Fibroblast of lung (primary cell): ENCODE measurements at regions not wholly inside any gene's neighbourhood (a gene's known extent, or its start where the extent isn't known, plus 50 kb on each side); places are given as distances from the start of the nearest gene placed in this dataset.
A peak's percentile ranks its signal among the peaks of the same experiment; 100 is the strongest.

ENCODE experiments used
- DNase-seq, 2 donors: peaks; one replicate each; pipeline versions ENCODE4 v3.0.0 to v3.0.0-alpha.2; 2010; ENCODE audit warnings: low read depth in 2 of 2
- H2AFZ ChIP-seq: 2 replicates; pipeline ENCODE4 v1.5.1; 2012; ENCODE audit warnings: low read length, control low read depth, inconsistent platforms
- H3K27ac ChIP-seq: 2 replicates; pipeline ENCODE4 v1.5.1; 2011; ENCODE audit warnings: low read length, control low read depth; ENCODE audit not compliant: insufficient read depth
- H3K27me3 ChIP-seq: 2 replicates; pipeline ENCODE4 v1.5.1; 2011; ENCODE audit warnings: mild to moderate bottlenecking, low read length; ENCODE audit not compliant: control insufficient read depth, insufficient read depth
- H3K36me3 ChIP-seq: 2 replicates; pipeline ENCODE4 v1.5.1; 2011; ENCODE audit warnings: low read length; ENCODE audit not compliant: control insufficient read depth, insufficient read depth
- H3K4me1 ChIP-seq: 2 replicates; pipeline ENCODE4 v1.5.1; 2011; ENCODE audit warnings: low read length; ENCODE audit not compliant: control insufficient read depth, insufficient read depth; ENCODE audit errors: extremely low read depth
- H3K4me2 ChIP-seq: 2 replicates; pipeline ENCODE4 v1.5.1; 2011; ENCODE audit warnings: low read length, control low read depth; ENCODE audit not compliant: insufficient read depth; ENCODE audit errors: extremely low read depth
- H3K4me3 ChIP-seq, 4 experiments: fragments of 200-600 bp in 1 of 4; sonication (generic) in 1 of 4; replicated peaks in 1 of 4; 2 replicates each; pipeline ENCODE4 v1.5.1; 2011 to 2016; ENCODE audit warnings: low read length in 4 of 4, low read depth in 3 of 4, mild to moderate bottlenecking in 3 of 4, control low read depth in 2 of 4, inconsistent platforms in 1 of 4, mixed read lengths in 1 of 4; ENCODE audit not compliant: insufficient read depth in 1 of 4; ENCODE audit errors: control extremely low read depth in 1 of 4
- H3K79me2 ChIP-seq: 2 replicates; pipeline ENCODE4 v1.5.1; 2012; ENCODE audit warnings: mild to moderate bottlenecking, low read length, inconsistent platforms; ENCODE audit not compliant: control insufficient read depth, insufficient read depth
- H3K9ac ChIP-seq: 2 replicates; pipeline ENCODE4 v1.5.1; 2011; ENCODE audit warnings: mild to moderate bottlenecking, low read length, control low read depth; ENCODE audit not compliant: insufficient read depth
- H3K9me3 ChIP-seq: 2 replicates; pipeline ENCODE4 v1.5.1; 2012; ENCODE audit warnings: low read depth, low read length; ENCODE audit not compliant: control insufficient read depth, insufficient read depth
- H4K20me1 ChIP-seq: 2 replicates; pipeline ENCODE4 v1.5.1; 2011; ENCODE audit warnings: low read length; ENCODE audit not compliant: control insufficient read depth, insufficient read depth; ENCODE audit errors: extremely low read depth
- EZH2 ChIP-seq: IDR thresholded peaks from 2 replicates; pipeline ENCODE4 v1.5.1; 2012; ENCODE audit warnings: low read length, control low read depth, mild to moderate bottlenecking; ENCODE audit errors: missing control alignments
- TF ChIP-seq, protein P1 (sequence below), 2 donors: IDR thresholded peaks in 1 of 2; conservative IDR thresholded peaks in 1 of 2; 1 replicate in 1 of 2; 2 replicates in 1 of 2; pipeline ENCODE4 v1.5.1; 2011 to 2012; ENCODE audit warnings: low read length in 2 of 2, control low read depth in 1 of 2, inconsistent platforms in 1 of 2, low read depth in 1 of 2, mild to moderate bottlenecking in 1 of 2

DNA sequence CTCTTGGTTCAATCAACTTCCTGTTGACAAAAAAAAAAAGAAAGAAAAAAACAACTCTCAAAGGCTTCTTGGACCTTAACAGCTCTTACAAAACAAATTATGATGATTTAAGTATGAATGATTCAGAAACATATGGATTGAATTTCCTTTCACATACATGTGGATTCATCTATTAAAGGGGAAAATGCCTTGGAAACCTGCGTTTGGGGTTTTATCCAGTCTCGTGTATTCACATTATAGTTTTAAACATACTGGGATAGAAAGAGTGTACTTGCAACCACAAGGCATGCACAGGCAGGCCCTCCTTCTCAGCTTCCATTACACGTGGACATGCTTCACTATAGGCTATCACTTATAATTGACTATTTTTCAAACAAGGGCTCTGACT is 286.7 kb downstream of the INHBA start:
- no peak overlapping the region for H3K4me3 ChIP-seq
- H3K79me2 ChIP-seq = no peaks in the 10 kb centered on the region
- DNase-seq = peak; percentile 8 to 12
- no peak overlapping the region for H3K27ac ChIP-seq
- H2AFZ ChIP-seq = no peak overlapping the region
- no peak overlapping the region for H3K4me2 ChIP-seq
- H3K27me3 ChIP-seq = no peaks in the 10 kb centered on the region
- H4K20me1 ChIP-seq = no peaks in the 10 kb centered on the region
- H3K9ac ChIP-seq = no peak overlapping the region
- TF ChIP-seq, protein P1, sequence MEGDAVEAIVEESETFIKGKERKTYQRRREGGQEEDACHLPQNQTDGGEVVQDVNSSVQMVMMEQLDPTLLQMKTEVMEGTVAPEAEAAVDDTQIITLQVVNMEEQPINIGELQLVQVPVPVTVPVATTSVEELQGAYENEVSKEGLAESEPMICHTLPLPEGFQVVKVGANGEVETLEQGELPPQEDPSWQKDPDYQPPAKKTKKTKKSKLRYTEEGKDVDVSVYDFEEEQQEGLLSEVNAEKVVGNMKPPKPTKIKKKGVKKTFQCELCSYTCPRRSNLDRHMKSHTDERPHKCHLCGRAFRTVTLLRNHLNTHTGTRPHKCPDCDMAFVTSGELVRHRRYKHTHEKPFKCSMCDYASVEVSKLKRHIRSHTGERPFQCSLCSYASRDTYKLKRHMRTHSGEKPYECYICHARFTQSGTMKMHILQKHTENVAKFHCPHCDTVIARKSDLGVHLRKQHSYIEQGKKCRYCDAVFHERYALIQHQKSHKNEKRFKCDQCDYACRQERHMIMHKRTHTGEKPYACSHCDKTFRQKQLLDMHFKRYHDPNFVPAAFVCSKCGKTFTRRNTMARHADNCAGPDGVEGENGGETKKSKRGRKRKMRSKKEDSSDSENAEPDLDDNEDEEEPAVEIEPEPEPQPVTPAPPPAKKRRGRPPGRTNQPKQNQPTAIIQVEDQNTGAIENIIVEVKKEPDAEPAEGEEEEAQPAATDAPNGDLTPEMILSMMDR (conservative IDR thresholded peaks at IDR 0.05 in 1 of 2, IDR thresholded peaks at IDR 0.05 in 1 of 2; ENCODE audit: low read depth in 1 of 2, low read length in 2 of 2) = no peak
- H3K4me1 ChIP-seq = no peaks in the 10 kb centered on the region
- no peaks in the 10 kb centered on the region for H3K9me3 ChIP-seq
- H3K36me3 ChIP-seq = no peaks in the 10 kb centered on the region

DNA sequence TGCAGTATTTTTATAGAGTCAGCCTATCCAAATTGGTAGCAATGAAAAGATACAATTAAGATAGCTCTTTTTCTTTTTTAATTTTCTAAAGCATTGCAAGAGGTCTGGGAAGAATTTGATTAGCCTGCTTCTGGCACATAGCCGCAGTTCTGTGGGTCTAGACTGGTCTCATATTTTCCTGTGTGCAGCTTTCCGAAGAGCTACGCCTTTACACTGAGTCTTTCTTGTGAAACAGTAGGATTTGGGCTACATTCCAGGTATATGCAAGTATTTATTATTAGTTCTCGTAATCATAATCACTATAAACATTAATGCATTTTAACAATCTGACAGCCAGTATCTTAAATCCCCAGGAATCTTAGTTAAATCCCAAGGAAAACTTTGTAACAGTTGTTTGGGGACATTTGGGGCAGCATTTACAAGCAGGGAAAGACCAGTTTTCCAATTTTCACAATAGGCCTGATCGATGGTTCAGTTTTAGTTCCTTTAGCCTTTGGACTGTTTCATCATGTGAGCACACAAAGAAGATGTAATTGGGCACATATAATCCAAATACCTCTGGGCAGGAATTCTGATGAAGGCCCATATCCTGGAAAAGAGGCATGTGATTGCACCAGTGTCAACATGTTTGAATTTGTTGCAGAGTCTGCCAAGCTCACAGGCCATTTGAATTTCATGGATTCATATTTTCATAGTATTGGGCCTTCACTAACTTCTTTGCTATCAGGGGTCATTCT is 287.3 kb downstream of the INHBA start:
- TF ChIP-seq EZH2 = no peak
- TF ChIP-seq, protein P1 (conservative IDR thresholded peaks at IDR 0.05 in 1 of 2, IDR thresholded peaks at IDR 0.05 in 1 of 2; ENCODE audit: low read depth in 1 of 2, low read length in 2 of 2) = no peak
- H3K9ac ChIP-seq = no peak overlapping the region
- DNase-seq = peak in 1 of 2 donors; percentile 35
- no peaks in the 10 kb centered on the region for H3K36me3 ChIP-seq
- no peaks in the 10 kb centered on the region for H3K4me1 ChIP-seq
- no peaks in the 10 kb centered on the region for H4K20me1 ChIP-seq
- H3K4me3 ChIP-seq = no peak overlapping the region
- H3K4me2 ChIP-seq = no peak overlapping the region
- H3K27me3 ChIP-seq = no peaks in the 10 kb centered on the region
- no peak overlapping the region for H3K27ac ChIP-seq
- H3K9me3 ChIP-seq = no peaks in the 10 kb centered on the region
- H3K79me2 ChIP-seq = no peaks in the 10 kb centered on the region
- no peak overlapping the region for H2AFZ ChIP-seq

DNA sequence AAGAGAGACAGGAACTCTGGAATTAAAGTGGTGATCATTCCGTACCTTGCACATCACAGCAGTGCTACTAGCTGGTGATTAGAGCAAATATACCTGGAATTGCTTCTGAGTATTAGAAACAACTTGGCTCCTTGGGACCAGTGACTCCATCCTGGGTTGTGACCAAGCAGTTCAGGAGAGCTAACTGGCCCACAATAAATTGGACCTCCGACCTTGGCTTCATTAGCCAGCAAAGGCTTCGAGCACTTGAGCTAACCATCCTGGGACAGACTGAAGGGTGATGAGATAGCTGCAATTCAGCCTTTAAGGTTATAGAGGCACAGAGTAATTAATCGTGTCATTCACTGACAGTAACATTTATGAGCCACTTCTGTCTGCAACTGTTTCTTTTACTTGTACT is 287.8 kb downstream of the INHBA start:
- H2AFZ ChIP-seq = no peak overlapping the region
- no peaks in the 10 kb centered on the region for H3K79me2 ChIP-seq
- no peaks in the 10 kb centered on the region for H4K20me1 ChIP-seq
- no peaks in the 10 kb centered on the region for H3K9me3 ChIP-seq
- H3K4me2 ChIP-seq = no peak overlapping the region
- H3K9ac ChIP-seq = no peak overlapping the region
- DNase-seq = no peak
- no peaks in the 10 kb centered on the region for H3K4me1 ChIP-seq
- no peak overlapping the region for H3K4me3 ChIP-seq
- no peak overlapping the region for H3K27ac ChIP-seq
- H3K27me3 ChIP-seq = no peaks in the 10 kb centered on the region
- TF ChIP-seq, protein P1 (conservative IDR thresholded peaks at IDR 0.05 in 1 of 2, IDR thresholded peaks at IDR 0.05 in 1 of 2; ENCODE audit: low read depth in 1 of 2, low read length in 2 of 2) = no peak
- TF ChIP-seq EZH2 = no peak
- no peaks in the 10 kb centered on the region for H3K36me3 ChIP-seq
